22Rv1 (cell line): ENCODE measurements at regions not wholly inside any gene's neighbourhood (a gene's known extent, or its start where the extent isn't known, plus 50 kb on each side); places are given as distances from the start of the nearest gene placed in this dataset.

Source experiments
- ZFX ChIP-seq: fragments of 450-650 bp; IDR thresholded peaks from 2 replicates; pipeline ENCODE4 v1.6.1; 2017; ENCODE audit warnings: antibody characterized with exemption, borderline replicate concordance
- TF ChIP-seq, protein P1 (sequence below): fragments of 450-650 bp; IDR thresholded peaks from 2 replicates; pipeline ENCODE4 v1.5.1; 2017; ENCODE audit warnings: mild to moderate bottlenecking

- TF ChIP-seq, protein P1, sequence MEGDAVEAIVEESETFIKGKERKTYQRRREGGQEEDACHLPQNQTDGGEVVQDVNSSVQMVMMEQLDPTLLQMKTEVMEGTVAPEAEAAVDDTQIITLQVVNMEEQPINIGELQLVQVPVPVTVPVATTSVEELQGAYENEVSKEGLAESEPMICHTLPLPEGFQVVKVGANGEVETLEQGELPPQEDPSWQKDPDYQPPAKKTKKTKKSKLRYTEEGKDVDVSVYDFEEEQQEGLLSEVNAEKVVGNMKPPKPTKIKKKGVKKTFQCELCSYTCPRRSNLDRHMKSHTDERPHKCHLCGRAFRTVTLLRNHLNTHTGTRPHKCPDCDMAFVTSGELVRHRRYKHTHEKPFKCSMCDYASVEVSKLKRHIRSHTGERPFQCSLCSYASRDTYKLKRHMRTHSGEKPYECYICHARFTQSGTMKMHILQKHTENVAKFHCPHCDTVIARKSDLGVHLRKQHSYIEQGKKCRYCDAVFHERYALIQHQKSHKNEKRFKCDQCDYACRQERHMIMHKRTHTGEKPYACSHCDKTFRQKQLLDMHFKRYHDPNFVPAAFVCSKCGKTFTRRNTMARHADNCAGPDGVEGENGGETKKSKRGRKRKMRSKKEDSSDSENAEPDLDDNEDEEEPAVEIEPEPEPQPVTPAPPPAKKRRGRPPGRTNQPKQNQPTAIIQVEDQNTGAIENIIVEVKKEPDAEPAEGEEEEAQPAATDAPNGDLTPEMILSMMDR: no peak
- no peak for TF ChIP-seq ZFX
Observed at GRCh38 chr6:131378874-131379273, 194.2 kb upstream of the ARG1 start.
